HCT116 (cell line): ENCODE measurements at regions not wholly inside any gene's neighbourhood (a gene's known extent, or its start where the extent isn't known, plus 50 kb on each side); places are given as distances from the start of the nearest gene placed in this dataset.

Source experiments
- EGR1 ChIP-seq: IDR thresholded peaks from 2 replicates; pipeline ENCODE4 v1.6.1; 2012; ENCODE audit warnings: low read depth
- EZH2 ChIP-seq: fragments of 200-600 bp; sonication (generic); IDR thresholded peaks from 2 replicates; pipeline ENCODE4 v1.6.1; 2017; ENCODE audit warnings: antibody characterized with exemption, mixed run types
- EZH2phosphoT487 ChIP-seq: fragments of 200-600 bp; IDR thresholded peaks from 2 replicates; pipeline ENCODE4 v1.6.1; 2018; ENCODE audit warnings: antibody characterized with exemption, borderline replicate concordance
- POLR2A ChIP-seq: IDR thresholded peaks from 2 replicates; pipeline ENCODE4 v1.7.0; 2011; ENCODE audit warnings: borderline replicate concordance; ENCODE audit not compliant: insufficient read depth, insufficient read length; ENCODE audit errors: extremely low read depth
- POLR2AphosphoS5 ChIP-seq: IDR thresholded peaks from 2 replicates; pipeline ENCODE4 v1.6.1; 2011; ENCODE audit warnings: mild to moderate bottlenecking, low read depth, low read length, moderate library complexity
- SIN3A ChIP-seq: IDR thresholded peaks from 2 replicates; pipeline ENCODE4 v1.6.1; 2012; ENCODE audit warnings: low read depth
- SP1 ChIP-seq: IDR thresholded peaks from 2 replicates; pipeline ENCODE4 v1.6.1; 2012; ENCODE audit warnings: low read depth
- YY1 ChIP-seq: IDR thresholded peaks from 2 replicates; pipeline ENCODE4 v1.6.1; 2011; ENCODE audit warnings: low read length, low read depth, moderate library complexity, mild to moderate bottlenecking; ENCODE audit not compliant: insufficient replicate concordance; ENCODE audit errors: extremely low read depth
- ZNF274 ChIP-seq: fragments of 200-500 bp; sonication (Bioruptor generic); IDR thresholded peaks from 2 replicates; pipeline ENCODE4 v1.6.1; 2014; ENCODE audit warnings: mild to moderate bottlenecking, low read depth, low read length, inconsistent platforms
- TF ChIP-seq, protein P1 (sequence below): IDR thresholded peaks from 2 replicates; pipeline ENCODE4 v1.6.1; 2012
- TF ChIP-seq, protein P2 (sequence below), 3 experiments: fragments of 200-600 bp in 1 of 3; sonication (generic) in 1 of 3; IDR thresholded peaks in 2 of 3; conservative IDR thresholded peaks in 1 of 3; 2 replicates each; pipeline ENCODE4 v1.5.1; 2012 to 2017; ENCODE audit warnings: low read depth in 2 of 3, low read length in 2 of 3, antibody characterized with exemption in 1 of 3, borderline replicate concordance in 1 of 3, control low read depth in 1 of 3, mild to moderate bottlenecking in 1 of 3, mixed read lengths in 1 of 3, mixed run types in 1 of 3, moderate library complexity in 1 of 3; ENCODE audit not compliant: insufficient read depth in 1 of 3

DNA sequence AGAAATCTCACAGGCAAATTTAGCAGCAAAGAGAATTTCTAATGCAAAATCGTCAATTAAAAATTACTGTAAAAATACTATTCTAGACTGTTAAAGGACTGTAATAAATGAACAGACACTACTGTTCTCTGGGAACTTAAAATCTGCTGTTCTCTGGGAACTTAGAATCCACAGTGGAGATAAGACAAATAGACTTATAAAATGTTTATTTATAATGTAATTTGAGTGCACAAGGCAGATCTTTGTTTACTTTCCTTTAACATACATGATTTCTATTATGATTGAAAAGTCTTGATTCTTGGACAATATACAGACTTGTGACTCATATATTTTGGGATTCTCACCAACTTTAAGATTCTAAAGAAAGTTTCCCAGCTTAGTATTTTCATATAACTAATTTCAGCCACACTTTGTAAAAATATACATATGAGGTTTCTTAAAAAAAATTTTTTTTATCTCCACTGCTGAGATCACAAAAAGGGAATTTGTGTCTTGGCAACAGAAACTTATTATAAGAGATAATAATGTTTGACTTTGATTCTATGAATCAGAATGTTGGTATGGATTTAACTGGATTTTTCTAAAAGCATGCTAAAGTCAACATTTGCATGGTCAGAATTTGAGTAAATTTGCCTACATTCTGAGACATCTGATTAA is 166.3 kb upstream of the RHOBTB1 start:
- TF ChIP-seq POLR2AphosphoS5 (no peak), SIN3A (no peak), YY1 (no peak), SP1 (no peak), EZH2phosphoT487 (no peak), ZNF274 (no peak), EGR1 (no peak), POLR2A (no peak), EZH2 (no peak)
- TF ChIP-seq, protein P1, sequence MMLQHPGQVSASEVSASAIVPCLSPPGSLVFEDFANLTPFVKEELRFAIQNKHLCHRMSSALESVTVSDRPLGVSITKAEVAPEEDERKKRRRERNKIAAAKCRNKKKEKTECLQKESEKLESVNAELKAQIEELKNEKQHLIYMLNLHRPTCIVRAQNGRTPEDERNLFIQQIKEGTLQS, result no peak
- TF ChIP-seq, protein P2, sequence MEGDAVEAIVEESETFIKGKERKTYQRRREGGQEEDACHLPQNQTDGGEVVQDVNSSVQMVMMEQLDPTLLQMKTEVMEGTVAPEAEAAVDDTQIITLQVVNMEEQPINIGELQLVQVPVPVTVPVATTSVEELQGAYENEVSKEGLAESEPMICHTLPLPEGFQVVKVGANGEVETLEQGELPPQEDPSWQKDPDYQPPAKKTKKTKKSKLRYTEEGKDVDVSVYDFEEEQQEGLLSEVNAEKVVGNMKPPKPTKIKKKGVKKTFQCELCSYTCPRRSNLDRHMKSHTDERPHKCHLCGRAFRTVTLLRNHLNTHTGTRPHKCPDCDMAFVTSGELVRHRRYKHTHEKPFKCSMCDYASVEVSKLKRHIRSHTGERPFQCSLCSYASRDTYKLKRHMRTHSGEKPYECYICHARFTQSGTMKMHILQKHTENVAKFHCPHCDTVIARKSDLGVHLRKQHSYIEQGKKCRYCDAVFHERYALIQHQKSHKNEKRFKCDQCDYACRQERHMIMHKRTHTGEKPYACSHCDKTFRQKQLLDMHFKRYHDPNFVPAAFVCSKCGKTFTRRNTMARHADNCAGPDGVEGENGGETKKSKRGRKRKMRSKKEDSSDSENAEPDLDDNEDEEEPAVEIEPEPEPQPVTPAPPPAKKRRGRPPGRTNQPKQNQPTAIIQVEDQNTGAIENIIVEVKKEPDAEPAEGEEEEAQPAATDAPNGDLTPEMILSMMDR (IDR thresholded peaks at IDR 0.05 in 2 of 3, conservative IDR thresholded peaks at IDR 0.05 in 1 of 3; ENCODE audit: borderline replicate concordance in 1 of 3, insufficient read depth in 1 of 3, low read depth in 2 of 3, low read length in 2 of 3), result no peak
